MCF 10A (cell line): ENCODE measurements at regions not wholly inside any gene's neighbourhood (a gene's known extent, or its start where the extent isn't known, plus 50 kb on each side); places are given as distances from the start of the nearest gene placed in this dataset.

Source experiments
- BruUV-seq: library from RNA; stranded (reverse); fragments of 400-500 nt; replicated peaks from 2 replicates; lab custom pipeline; 2021; lab: Mats Ljungman, UMichigan
- CTCF ChIA-PET: fragments of 300-600 bp; sonication (Branson Sonifier 250); formaldehyde crosslinking; extraction: SDS; loops from one replicate; lab custom pipeline; 2021; ENCODE audit warnings: antibody characterized with exemption, inconsistent platforms; lab: Yijun Ruan, JAX
- POLR2A ChIA-PET: fragments of 300-600, 350-650 bp; sonication (Branson Sonifier 250); formaldehyde crosslinking; extraction: SDS; loops from one replicate; lab custom pipeline; 2020; ENCODE audit warnings: antibody characterized with exemption, inconsistent platforms; lab: Yijun Ruan, JAX
- DNase-seq: peaks from one replicate; pipeline ENCODE4 v3.0.0-alpha.2; 2018; ENCODE audit not compliant: unreplicated experiment
- H3K27ac Mint-ChIP-seq: one replicate; pipeline ENCODE4 v1.8.0; 2022; ENCODE audit warnings: mild to moderate bottlenecking, low read depth, mixed read lengths; ENCODE audit not compliant: unreplicated experiment
- H3K27me3 Mint-ChIP-seq: one replicate; pipeline ENCODE4 v1.8.0; 2022; ENCODE audit warnings: mixed read lengths; ENCODE audit not compliant: insufficient read depth, unreplicated experiment
- H3K36me3 Mint-ChIP-seq: one replicate; pipeline ENCODE4 v1.8.0; 2022; ENCODE audit warnings: mild to moderate bottlenecking, moderate library complexity, mixed read lengths; ENCODE audit not compliant: insufficient read depth, unreplicated experiment
- H3K4me1 Mint-ChIP-seq: one replicate; pipeline ENCODE4 v1.8.0; 2022; ENCODE audit warnings: mixed read lengths; ENCODE audit not compliant: insufficient read depth, unreplicated experiment
- H3K4me3 Mint-ChIP-seq: one replicate; pipeline ENCODE4 v1.8.0; 2022; ENCODE audit warnings: mild to moderate bottlenecking, moderate library complexity, mixed read lengths; ENCODE audit not compliant: unreplicated experiment
- H3K9me3 Mint-ChIP-seq: one replicate; pipeline ENCODE4 v1.8.0; 2022; ENCODE audit warnings: mixed read lengths; ENCODE audit not compliant: unreplicated experiment
- CTCF ChIP-seq: fragments of 200-600 bp; IDR thresholded peaks from one replicate; pipeline ENCODE4 v1.8.0; 2022; ENCODE audit warnings: antibody characterized with exemption, mild to moderate bottlenecking; ENCODE audit not compliant: unreplicated experiment
- intact Hi-C: fragments of 100-400 bp; cut with micrococcal nuclease; formaldehyde crosslinking; loops from 2 replicates; pipeline ENCODE4 v1.14.1; 2022

GRCh38 chr12:98045395-98045794 is 470.0 kb upstream of the TMPO start:
- H3K27ac Mint-ChIP-seq, result no peak overlapping the region
- ChIA-PET POLR2A (interaction anchor here (0.6 kb wide), 1 partner anchor 33 kb away, joined by 3 read pairs; no protein-coding TSS in a partner anchor), CTCF (no interaction called here)
- H3K9me3 Mint-ChIP-seq, result no peaks in the 10 kb centered on the region
- H3K4me1 Mint-ChIP-seq, result no peaks in the 10 kb centered on the region
- no peak for DNase-seq
- no peak for TF ChIP-seq CTCF
- BruUV-seq, result no TSS peak
- intact Hi-C loops, result no loop called here
- H3K36me3 Mint-ChIP-seq, result no peaks in the 10 kb centered on the region
- no peak overlapping the region for H3K4me3 Mint-ChIP-seq
- no peaks in the 10 kb centered on the region for H3K27me3 Mint-ChIP-seq

DNA sequence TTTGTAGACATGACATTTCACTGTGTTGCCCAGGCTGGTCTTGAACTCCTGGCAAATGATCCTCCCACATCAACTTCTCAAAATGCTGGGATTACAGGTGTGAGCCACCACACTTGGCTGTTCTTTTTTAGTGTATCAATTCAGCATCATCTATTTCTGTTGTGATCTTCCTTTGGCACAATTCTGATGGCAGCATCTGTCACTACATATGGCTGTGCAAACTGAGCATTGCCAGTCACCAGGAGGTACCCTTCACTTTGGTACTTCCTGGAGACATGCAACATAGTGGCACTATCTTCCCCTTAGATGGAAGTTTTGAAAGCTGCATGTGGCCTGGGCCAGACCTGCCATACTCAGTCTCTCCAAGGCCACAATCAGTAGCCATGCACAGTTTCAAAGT is 467.1 kb upstream of the TMPO start:
- ChIA-PET CTCF (interaction anchor here (0.5 to 0.6 kb wide), 2 partner anchors 55 to 80 kb away, joined by 4 to 5 read pairs; no protein-coding TSS in a partner anchor), POLR2A (no interaction called here)
- Mint-ChIP-seq H3K27me3 (no peaks in the 10 kb centered on the region), H3K4me1 (no peaks in the 10 kb centered on the region), H3K4me3 (no peak overlapping the region), H3K27ac (no peak overlapping the region), H3K36me3 (no peaks in the 10 kb centered on the region), H3K9me3 (no peaks in the 10 kb centered on the region)
- intact Hi-C loops, result no loop called here
- DNase-seq, result no peak
- no peak for TF ChIP-seq CTCF
- BruUV-seq, result no TSS peak

GRCh38 chr12:98053202-98053601 is 462.2 kb upstream of the TMPO start:
- DNase-seq, result no peak
- no peak for TF ChIP-seq CTCF
- no peaks in the 10 kb centered on the region for H3K27me3 Mint-ChIP-seq
- H3K4me1 Mint-ChIP-seq, result no peaks in the 10 kb centered on the region
- intact Hi-C loops, result no loop called here
- H3K9me3 Mint-ChIP-seq, result no peaks in the 10 kb centered on the region
- CTCF ChIA-PET, result interaction anchor here (0.6 to 1.5 kb wide), 2 partner anchors 56 to 299 kb away, joined by 3 read pairs; no protein-coding TSS in a partner anchor
- no peak overlapping the region for H3K27ac Mint-ChIP-seq
- POLR2A ChIA-PET, result interaction anchor here (0.9 kb wide), 1 partner anchor 63 kb away, joined by 3 read pairs; no protein-coding TSS in a partner anchor
- no peaks in the 10 kb centered on the region for H3K36me3 Mint-ChIP-seq
- BruUV-seq, result no TSS peak
- no peak overlapping the region for H3K4me3 Mint-ChIP-seq

DNA sequence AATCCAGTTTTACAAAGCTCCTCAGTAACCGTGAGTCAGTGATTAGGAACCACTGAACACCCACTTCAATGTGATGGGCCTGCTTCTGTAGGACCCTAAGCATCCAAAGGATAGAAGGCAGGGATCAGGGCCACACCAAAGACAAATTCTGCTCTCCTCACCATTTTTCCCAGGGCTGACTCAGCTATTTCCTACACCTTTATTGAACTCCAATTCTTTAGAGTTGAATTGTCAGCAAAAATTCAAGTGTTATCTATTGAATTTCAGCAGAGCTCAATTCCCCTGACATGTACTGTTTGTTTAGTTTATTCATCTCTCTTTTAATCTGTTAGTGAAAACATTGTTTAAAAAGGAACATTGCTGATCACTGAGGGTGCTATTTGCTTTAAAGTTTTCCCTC is 457.7 kb upstream of the TMPO start:
- H3K27ac Mint-ChIP-seq, result no peak overlapping the region
- DNase-seq, result no peak
- no peaks in the 10 kb centered on the region for H3K27me3 Mint-ChIP-seq
- no peaks in the 10 kb centered on the region for H3K9me3 Mint-ChIP-seq
- BruUV-seq, result no TSS peak
- CTCF ChIA-PET, result interaction anchor here (0.8 kb wide), 1 partner anchor 46 kb away, joined by 4 read pairs; no protein-coding TSS in a partner anchor
- H3K4me3 Mint-ChIP-seq, result no peak overlapping the region
- no peaks in the 10 kb centered on the region for H3K4me1 Mint-ChIP-seq
- H3K36me3 Mint-ChIP-seq, result no peaks in the 10 kb centered on the region
- no peak for TF ChIP-seq CTCF
- intact Hi-C loops, result no loop called here
- POLR2A ChIA-PET, result no interaction called here
